Heart left ventricle (tissue), 16 donors: ENCODE measurements at regions not wholly inside any gene's neighbourhood (a gene's known extent, or its start where the extent isn't known, plus 50 kb on each side); places are given as distances from the start of the nearest gene placed in this dataset.
A peak's percentile ranks its signal among the peaks of the same experiment; 100 is the strongest.

Source experiments
- ATAC-seq, 4 donors: fragments of 200-7000 bp; cut with Tn5 transposase; one replicate each; pipeline ENCODE4 v1.9.1; 2020 to 2022; ENCODE audit warnings: moderate library complexity in 4 of 4, mild to moderate bottlenecking in 3 of 4, moderate number of reproducible peaks in 1 of 4
- DNase-seq, 5 donors: peaks; one replicate each; pipeline ENCODE4 v3.0.0-alpha.2; 2020
- H3K27ac ChIP-seq, 12 donors: fragments of 200-600 bp; sonication (generic) in 4 of 12; one replicate each; pipeline versions ENCODE4 v1.5.0 to v1.8.0; 2016 to 2022; ENCODE audit warnings: mild to moderate bottlenecking in 2 of 12
- H3K27me3 ChIP-seq, 9 donors: fragments of 200-600 bp; sonication (generic) in 2 of 9; one replicate each; pipeline versions ENCODE4 v1.5.1 to v1.8.0; 2016 to 2022; ENCODE audit warnings: mild to moderate bottlenecking in 3 of 9
- H3K36me3 ChIP-seq, 9 donors: fragments of 200-600 bp; sonication (generic) in 2 of 9; one replicate each; pipeline versions ENCODE4 v1.5.0 to v1.8.0; 2018 to 2022; ENCODE audit warnings: mild to moderate bottlenecking in 2 of 9
- H3K4me1 ChIP-seq, 12 donors: fragments of 200-600 bp; sonication (generic) in 4 of 12; one replicate each; pipeline versions ENCODE4 v1.5.0 to v1.8.0; 2016 to 2022; ENCODE audit warnings: mild to moderate bottlenecking in 3 of 12
- H3K4me3 ChIP-seq, 12 donors: fragments of 200-600 bp; sonication (generic) in 4 of 12; one replicate each; pipeline versions ENCODE4 v1.5.0 to v1.8.0; 2017 to 2022; ENCODE audit warnings: mild to moderate bottlenecking in 9 of 12, moderate library complexity in 4 of 12
- H3K9me3 ChIP-seq, 12 donors: fragments of 200-600 bp; sonication (generic) in 4 of 12; one replicate each; pipeline versions ENCODE4 v1.5.0 to v1.8.0; 2016 to 2022; ENCODE audit warnings: mild to moderate bottlenecking in 1 of 12
- POLR2A ChIP-seq, 2 donors: fragments of 450-650 bp; IDR thresholded peaks; one replicate each; pipeline ENCODE4 v1.6.1; 2017; ENCODE audit warnings: antibody characterized with exemption in 2 of 2, mild to moderate bottlenecking in 2 of 2, moderate library complexity in 2 of 2
- WGBS, 4 donors: extraction: QIAGEN DNeasy Blood & Tissue Kit in 2 of 4; methylation state at CpG; one replicate each; pipeline versions ENCODE4 v1.1.5 to v1.1.7; 2013 to 2018; 5-methylcytosine and 5-hydroxymethylcytosine counted together
- intact Hi-C, 10 donors: fragments of 100-400 bp; cut with DNase I; formaldehyde crosslinking; loops; one replicate each; pipeline versions ENCODE4 v1.11.1 to v1.14.2; 2022
- TF ChIP-seq, protein P1 (sequence below), 12 donors: fragments of 200-600 bp; sonication (generic) in 4 of 12; IDR thresholded peaks; one replicate each; pipeline versions ENCODE4 v1.5.0 to v1.8.0; 2018 to 2022; ENCODE audit warnings: antibody characterized with exemption in 12 of 12, mild to moderate bottlenecking in 5 of 12
- donor health status: ischemic (EF 13 %, LVEDD 7.1; RV severe dilation, severe dysfunction).
- donor health status: healthy with polysubstance abuse.
- donor health status: DM: no; HTN: yes; CAD: no.
- donor health status: DM: no; HTN: no; CAD: no.
- donor health status: ischemic (EF 25% LVEDD 6.9; RV normal size, moderate dysfunction).
- donor health status: ischemic (EF 25% LVEDD 5.7; RV mildly dilated, moderate dysfunction).
- donor health status: healthy.
- donor health status: DM: yes; HTN: yes; CAD: no.
- donor health status: ischemic (EF 35%, LVEDD 5.7; RV mildly dilated, moderate dysfunction).
- donor health status: nonischemic (EF 11% LVEDD 7.7; RV severe dilation, severe dysfunction).
- donor health status: DM: yes; HTN: yes; CAD: no.
- donor health status: PGD.
- donor health status: ischemic (EF 29% LVEDD 5.4; RV normal size, mild dysfunction).
- donor health status: nonischemic (EF 23%, LVEDD 6.1; RV moderate dilation, normal function).

DNA sequence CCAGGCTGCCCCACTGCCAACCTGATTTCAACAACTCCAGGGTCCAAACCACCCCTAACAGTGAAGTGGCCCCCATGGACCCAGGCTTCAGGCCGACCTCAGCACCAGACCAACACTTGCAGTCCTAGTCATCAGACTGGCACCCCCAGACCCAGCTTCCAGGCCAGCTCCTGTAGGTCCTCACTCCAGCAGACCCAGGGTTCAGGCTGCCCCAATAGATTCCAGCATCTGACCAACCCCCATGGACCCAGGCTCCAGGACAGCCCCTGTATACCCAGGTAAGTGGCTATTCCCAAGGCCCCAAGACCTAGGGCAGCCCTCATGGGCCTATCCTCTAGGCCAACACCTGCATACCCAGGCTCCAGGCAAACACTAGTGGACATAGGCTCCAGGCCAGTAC, 193.8 kb upstream of the OBI1 start:
- intact Hi-C loops: no loop called here
- WGBS, 4 donors: 60 to 84% (median 75%) methylated on average over 1 of the region's 1 CpG

DNA sequence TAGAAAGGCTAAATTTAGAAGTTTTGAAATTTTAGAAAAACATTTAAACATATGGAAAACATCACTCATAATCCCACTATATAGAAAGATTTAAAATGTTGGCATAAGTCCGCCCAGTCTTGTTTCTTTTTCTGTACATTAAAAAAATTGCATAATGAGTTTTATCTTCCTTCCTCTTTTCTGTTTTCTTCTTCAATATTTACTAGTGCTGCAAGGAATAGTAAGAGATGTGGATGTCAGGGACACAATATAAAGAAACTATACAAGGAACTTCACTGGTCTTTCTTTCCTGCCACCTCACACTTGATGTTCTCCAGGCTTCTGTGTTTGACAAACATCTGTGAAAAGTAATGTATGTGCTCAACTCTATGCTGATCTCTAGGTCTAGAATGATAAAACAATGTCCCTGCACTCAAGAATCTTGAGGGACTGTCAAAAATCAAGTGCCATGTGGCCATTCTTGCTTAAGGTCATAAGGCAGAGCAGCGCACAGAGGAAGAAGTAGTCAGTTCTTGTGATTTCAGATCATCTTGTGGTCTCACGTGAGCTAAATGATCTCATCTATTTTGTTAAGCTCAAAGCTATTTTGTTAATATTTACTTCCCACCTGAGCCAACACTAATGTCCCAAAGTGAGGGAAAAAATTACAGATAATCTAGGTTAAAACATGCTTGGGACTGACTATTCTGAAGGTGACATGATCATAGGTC, 186.9 kb upstream of the OBI1 start:
- intact Hi-C loops: no loop called here
- H3K27ac ChIP-seq: no peak overlapping the region
- no peaks in the 10 kb centered on the region for H3K27me3 ChIP-seq
- TF ChIP-seq POLR2A (IDR thresholded peaks at IDR 0.05): no peak
- TF ChIP-seq, protein P1, sequence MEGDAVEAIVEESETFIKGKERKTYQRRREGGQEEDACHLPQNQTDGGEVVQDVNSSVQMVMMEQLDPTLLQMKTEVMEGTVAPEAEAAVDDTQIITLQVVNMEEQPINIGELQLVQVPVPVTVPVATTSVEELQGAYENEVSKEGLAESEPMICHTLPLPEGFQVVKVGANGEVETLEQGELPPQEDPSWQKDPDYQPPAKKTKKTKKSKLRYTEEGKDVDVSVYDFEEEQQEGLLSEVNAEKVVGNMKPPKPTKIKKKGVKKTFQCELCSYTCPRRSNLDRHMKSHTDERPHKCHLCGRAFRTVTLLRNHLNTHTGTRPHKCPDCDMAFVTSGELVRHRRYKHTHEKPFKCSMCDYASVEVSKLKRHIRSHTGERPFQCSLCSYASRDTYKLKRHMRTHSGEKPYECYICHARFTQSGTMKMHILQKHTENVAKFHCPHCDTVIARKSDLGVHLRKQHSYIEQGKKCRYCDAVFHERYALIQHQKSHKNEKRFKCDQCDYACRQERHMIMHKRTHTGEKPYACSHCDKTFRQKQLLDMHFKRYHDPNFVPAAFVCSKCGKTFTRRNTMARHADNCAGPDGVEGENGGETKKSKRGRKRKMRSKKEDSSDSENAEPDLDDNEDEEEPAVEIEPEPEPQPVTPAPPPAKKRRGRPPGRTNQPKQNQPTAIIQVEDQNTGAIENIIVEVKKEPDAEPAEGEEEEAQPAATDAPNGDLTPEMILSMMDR (IDR thresholded peaks at IDR 0.05): no peak
- ATAC-seq (no peak), DNase-seq (no peak)
- H3K4me1 ChIP-seq: no peaks in the 10 kb centered on the region
- no peaks in the 10 kb centered on the region for H3K9me3 ChIP-seq
- H3K4me3 ChIP-seq: no peak overlapping the region
- WGBS, 4 donors: 56 to 75% (median 67%) methylated on average over 3 of the region's 3 CpGs
- no peaks in the 10 kb centered on the region for H3K36me3 ChIP-seq

More for the DNA sequence above, 193.8 kb upstream of the OBI1 start:
- H3K4me1 ChIP-seq: no peaks in the 10 kb centered on the region
- no peak for TF ChIP-seq POLR2A (IDR thresholded peaks at IDR 0.05)
- TF ChIP-seq, protein P1 (IDR thresholded peaks at IDR 0.05): no peak
- ATAC-seq: no peak
- H3K27me3 ChIP-seq: no peaks in the 10 kb centered on the region
- DNase-seq: peak in 1 of 5 donors; percentile 33
- peaks cover 0 to 22% (median 12%) of the 10 kb centered on the region in 12 donors for H3K9me3 ChIP-seq
- no peak overlapping the region for H3K4me3 ChIP-seq
- H3K36me3 ChIP-seq: no peaks in the 10 kb centered on the region
- H3K27ac ChIP-seq: no peak overlapping the region

DNA sequence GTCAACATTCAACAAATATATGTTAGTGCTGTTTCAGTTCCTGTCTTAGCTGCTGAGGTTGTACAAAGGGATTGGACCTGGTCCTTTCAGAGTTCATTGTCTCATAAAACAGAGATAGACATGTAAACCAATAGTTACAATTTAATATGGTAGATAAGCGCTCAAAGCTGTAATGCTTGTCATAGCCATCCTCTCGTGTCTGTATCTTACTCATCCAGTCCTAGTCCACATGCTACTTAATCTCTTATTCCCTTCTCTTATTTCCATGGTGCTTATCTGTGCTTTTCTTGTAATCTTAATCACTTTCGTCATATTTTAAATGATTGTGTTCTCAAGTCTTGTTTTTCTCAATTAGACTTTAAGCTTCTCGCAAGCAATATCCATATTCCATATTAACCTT, 185.2 kb upstream of the OBI1 start:
- no peaks in the 10 kb centered on the region for H3K4me1 ChIP-seq
- TF ChIP-seq, protein P1 (IDR thresholded peaks at IDR 0.05): no peak
- no peak for TF ChIP-seq POLR2A (IDR thresholded peaks at IDR 0.05)
- intact Hi-C loops: no loop called here
- no peak overlapping the region for H3K4me3 ChIP-seq
- no peaks in the 10 kb centered on the region for H3K27me3 ChIP-seq
- H3K36me3 ChIP-seq: no peaks in the 10 kb centered on the region
- no peaks in the 10 kb centered on the region for H3K9me3 ChIP-seq
- ATAC-seq (no peak), DNase-seq (no peak)
- H3K27ac ChIP-seq: no peak overlapping the region
- 66 to 73% (median 70%) methylated on average over 4 of the region's 4 CpGs for WGBS, 4 donors

DNA sequence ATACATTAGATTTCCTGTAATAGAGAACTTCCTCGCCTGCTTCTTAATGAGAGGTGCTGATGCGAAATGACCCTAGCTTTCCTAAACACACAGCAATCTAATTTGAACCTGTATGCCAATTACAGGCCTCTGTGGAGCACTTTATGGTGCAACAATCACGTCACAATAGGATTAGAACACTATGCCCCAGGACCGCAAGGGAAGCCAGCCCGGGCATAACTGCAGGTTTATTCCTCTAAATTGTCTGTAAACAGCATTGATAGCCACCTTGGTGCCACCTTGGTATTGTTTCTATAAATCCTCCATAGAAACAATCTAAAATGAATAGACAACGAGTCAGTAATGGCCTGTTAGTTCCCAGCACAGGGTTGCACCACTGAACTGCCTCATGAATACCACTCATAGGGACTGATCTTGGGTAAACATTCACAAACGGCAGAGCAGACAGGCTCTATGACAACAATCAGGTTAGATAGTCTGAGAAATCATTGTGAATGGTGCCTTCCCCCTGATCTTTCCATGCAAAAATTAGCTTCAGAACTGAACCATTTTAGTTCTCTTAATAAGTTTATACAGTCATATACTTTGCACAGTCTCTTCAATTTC, 182.5 kb upstream of the OBI1 start:
- Histone ChIP-seq H3K4me1 (no peaks in the 10 kb centered on the region), H3K27ac (no peak overlapping the region), H3K4me3 (no peak overlapping the region), H3K9me3 (no peaks in the 10 kb centered on the region), H3K36me3 (no peaks in the 10 kb centered on the region), H3K27me3 (no peaks in the 10 kb centered on the region)
- intact Hi-C loops: no loop called here
- whole genome bisulfite sequencing, 4 donors: 59 to 67% (median 63%) methylated on average over 7 of the region's 7 CpGs
- ATAC-seq (no peak), DNase-seq (no peak)
- TF ChIP-seq, protein P1 (IDR thresholded peaks at IDR 0.05): no peak
- TF ChIP-seq POLR2A (IDR thresholded peaks at IDR 0.05): no peak
